ENCODE measurements at regions not wholly inside any gene's neighbourhood (a gene's known extent, or its start where the extent isn't known, plus 50 kb on each side); places are given as distances from the start of the nearest gene placed in this dataset.
A peak's percentile ranks its signal among the peaks of the same experiment; 100 is the strongest.

DNA sequence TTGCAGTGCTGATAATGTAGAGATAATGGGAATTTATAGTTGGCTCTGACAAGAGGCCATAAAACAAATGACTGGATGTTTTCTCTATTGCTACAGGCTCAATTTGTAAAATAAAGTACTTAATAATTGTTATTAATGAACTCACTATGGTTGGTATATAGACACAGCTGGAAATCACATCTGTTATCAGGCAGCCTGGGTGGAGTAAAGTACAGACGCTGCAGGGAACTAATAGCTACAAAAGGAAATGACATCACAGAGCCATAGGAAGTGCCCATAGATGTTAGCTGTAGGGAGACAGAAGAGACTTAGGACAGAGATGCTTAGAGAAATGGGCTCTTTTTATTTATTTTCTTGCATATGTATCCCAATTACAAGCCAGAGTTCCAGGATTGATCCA is 81.0 kb upstream of the SNX19 start:
- H3K36me3 ChIP-seq (ENCODE audit: control insufficient read depth, insufficient read depth, low read length): no peaks in the 10 kb centered on the region
- TF ChIP-seq, protein P1, sequence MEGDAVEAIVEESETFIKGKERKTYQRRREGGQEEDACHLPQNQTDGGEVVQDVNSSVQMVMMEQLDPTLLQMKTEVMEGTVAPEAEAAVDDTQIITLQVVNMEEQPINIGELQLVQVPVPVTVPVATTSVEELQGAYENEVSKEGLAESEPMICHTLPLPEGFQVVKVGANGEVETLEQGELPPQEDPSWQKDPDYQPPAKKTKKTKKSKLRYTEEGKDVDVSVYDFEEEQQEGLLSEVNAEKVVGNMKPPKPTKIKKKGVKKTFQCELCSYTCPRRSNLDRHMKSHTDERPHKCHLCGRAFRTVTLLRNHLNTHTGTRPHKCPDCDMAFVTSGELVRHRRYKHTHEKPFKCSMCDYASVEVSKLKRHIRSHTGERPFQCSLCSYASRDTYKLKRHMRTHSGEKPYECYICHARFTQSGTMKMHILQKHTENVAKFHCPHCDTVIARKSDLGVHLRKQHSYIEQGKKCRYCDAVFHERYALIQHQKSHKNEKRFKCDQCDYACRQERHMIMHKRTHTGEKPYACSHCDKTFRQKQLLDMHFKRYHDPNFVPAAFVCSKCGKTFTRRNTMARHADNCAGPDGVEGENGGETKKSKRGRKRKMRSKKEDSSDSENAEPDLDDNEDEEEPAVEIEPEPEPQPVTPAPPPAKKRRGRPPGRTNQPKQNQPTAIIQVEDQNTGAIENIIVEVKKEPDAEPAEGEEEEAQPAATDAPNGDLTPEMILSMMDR (IDR thresholded peaks at IDR 0.05; ENCODE audit: insufficient read depth, low read length, severe bottlenecking): no peak
- no peak for FAIRE-seq

DNA sequence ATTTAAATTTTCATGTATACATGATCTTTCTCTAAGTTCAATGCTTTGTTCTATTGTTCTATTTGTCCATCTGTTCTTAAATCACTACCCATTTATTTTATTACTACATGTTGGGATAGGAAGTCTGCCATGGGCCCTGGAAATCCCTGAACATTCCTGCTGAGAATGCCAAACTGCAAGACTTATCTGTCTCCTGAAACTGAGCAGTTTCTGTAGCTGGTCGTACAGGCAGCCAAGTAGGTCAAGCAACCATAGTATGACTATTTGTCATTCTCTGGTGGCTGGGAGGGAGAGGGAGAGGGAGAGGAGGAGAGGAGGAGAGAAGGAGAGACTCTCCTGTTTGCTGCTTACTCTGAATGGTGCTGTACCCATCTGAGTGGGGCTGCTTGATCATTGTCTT is 82.8 kb upstream of the SNX19 start:
- Histone ChIP-seq H3K36me3 (ENCODE audit: control insufficient read depth, insufficient read depth, low read length) (no peaks in the 10 kb centered on the region), H3K27me3 (ENCODE audit: control insufficient read depth, insufficient read depth, low read length) (no peaks in the 10 kb centered on the region), H3K4me3 (ENCODE audit: low read depth, low read length) (no peak overlapping the region)
- TF ChIP-seq, protein P1 (IDR thresholded peaks at IDR 0.05; ENCODE audit: insufficient read depth, low read length, severe bottlenecking): no peak
- DNase-seq (ENCODE audit: low read depth) (peak; percentile 68), FAIRE-seq (no peak)

More for the DNA sequence above, 81.0 kb upstream of the SNX19 start:
- Histone ChIP-seq H3K27me3 (ENCODE audit: control insufficient read depth, insufficient read depth, low read length) (no peaks in the 10 kb centered on the region), H3K4me3 (ENCODE audit: low read depth, low read length) (no peak overlapping the region)
- no peak for DNase-seq (ENCODE audit: low read depth)

DNA sequence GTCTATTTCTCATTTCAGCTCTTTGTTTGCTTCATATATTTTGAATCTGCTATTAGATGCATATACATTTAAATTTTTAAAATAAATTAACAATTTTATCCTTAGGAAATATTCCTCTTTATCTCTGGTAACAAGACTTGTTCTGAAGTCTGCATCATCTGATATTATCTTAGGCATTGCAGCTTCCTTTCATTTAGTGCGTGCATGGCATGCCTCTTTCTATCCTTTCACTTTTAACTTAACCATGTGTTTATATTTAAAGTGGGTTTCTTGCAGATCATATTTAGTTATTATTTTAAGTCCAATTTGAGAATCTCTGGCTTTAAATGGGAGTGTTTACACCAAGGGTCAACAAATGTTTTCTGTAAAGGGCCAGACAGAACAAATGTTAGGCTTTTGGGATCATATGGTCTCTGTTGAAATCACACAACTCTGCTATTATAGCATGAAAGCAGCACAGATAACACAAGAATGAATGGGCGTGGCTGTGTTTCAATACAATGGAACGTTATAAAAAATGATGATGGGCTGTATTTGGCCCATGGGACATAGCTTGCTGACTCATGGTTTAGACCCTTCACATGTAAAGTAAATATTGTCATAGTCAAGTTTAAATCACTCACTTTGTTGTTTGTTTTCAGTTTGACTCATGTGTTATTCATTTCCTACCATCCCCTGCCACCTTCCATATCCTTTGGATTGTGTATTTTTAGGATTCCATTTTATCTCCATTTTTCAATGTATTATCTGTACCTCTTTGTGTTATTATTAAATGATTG is 83.9 kb upstream of the SNX19 start:
- no peaks in the 10 kb centered on the region for H3K27me3 ChIP-seq (ENCODE audit: control insufficient read depth, insufficient read depth, low read length)
- H3K36me3 ChIP-seq (ENCODE audit: control insufficient read depth, insufficient read depth, low read length): no peaks in the 10 kb centered on the region
- no peak for FAIRE-seq
- DNase-seq (ENCODE audit: low read depth): peak; percentile 99
- TF ChIP-seq, protein P1 (IDR thresholded peaks at IDR 0.05; ENCODE audit: insufficient read depth, low read length, severe bottlenecking): no peak
- H3K4me3 ChIP-seq (ENCODE audit: low read depth, low read length): no peak overlapping the region

DNA sequence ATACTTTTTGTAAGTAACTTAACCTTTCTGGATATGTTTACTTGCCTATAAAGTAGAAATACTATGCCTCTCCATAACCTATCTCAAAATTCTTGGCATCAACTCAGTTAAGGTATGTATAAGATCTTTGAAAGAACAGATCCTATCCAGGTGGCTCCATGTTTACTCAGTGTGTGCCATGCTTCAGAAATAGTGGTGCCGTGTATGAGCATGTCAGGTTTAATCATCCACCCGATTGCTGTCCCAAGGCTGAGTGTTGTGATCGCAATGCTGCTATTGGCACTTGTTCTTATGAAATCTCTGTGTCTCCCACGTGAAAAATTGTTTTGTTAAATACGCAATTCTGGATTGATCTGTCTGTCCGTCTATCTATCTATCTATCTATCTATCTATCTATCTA is 85.9 kb upstream of the SNX19 start:
- FAIRE-seq (peak; percentile 36), DNase-seq (ENCODE audit: low read depth) (peak; percentile 98)
- Histone ChIP-seq H3K36me3 (ENCODE audit: control insufficient read depth, insufficient read depth, low read length) (no peaks in the 10 kb centered on the region), H3K4me3 (ENCODE audit: low read depth, low read length) (no peak overlapping the region), H3K27me3 (ENCODE audit: control insufficient read depth, insufficient read depth, low read length) (no peaks in the 10 kb centered on the region)
- TF ChIP-seq, protein P1 (IDR thresholded peaks at IDR 0.05; ENCODE audit: insufficient read depth, low read length, severe bottlenecking): no peak

DNA sequence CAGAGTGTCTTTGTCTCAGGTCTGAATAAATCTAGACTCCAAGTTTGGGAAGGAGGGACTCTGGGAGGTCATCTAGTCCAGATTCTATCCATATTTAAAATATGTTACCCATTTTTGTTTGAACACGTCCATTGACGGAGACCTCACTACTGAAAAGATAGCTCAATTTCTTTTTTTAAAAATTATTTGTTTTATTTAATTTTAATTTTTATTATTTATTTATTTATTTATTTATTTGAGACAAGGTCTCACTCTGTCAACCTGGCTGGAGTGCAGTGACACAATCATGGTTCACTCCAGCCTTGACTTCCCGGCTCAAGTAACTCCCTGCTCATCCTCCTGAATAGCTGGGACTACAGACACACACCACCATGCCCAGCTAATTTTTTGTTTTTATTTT is 89.5 kb upstream of the SNX19 start:
- TF ChIP-seq, protein P1 (IDR thresholded peaks at IDR 0.05; ENCODE audit: insufficient read depth, low read length, severe bottlenecking): no peak
- H3K27me3 ChIP-seq (ENCODE audit: control insufficient read depth, insufficient read depth, low read length): no peaks in the 10 kb centered on the region
- FAIRE-seq (no peak), DNase-seq (ENCODE audit: low read depth) (no peak)
- no peak overlapping the region for H3K4me3 ChIP-seq (ENCODE audit: low read depth, low read length)
- H3K36me3 ChIP-seq (ENCODE audit: control insufficient read depth, insufficient read depth, low read length): no peaks in the 10 kb centered on the region

DNA sequence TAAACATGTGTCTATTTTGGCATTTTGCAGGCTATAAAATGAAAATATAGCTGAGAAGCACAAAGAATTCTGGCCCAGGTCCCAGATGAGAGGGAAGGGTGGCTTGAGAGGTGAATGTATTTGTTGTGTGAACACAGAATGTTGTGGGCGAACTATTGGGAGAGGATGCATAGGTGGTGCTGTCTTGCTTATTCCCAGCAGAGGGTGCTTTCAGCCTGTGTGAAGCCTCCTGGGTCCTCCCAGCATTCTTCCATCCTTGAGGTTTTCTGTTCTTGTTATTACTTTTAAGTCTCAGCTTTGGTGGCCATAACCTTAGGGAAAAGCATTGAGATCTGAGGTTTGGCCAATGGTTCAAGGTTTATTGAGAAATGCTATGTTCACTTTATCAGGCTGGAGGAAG is 108.7 kb upstream of the SNX19 start:
- no peaks in the 10 kb centered on the region for H3K27me3 ChIP-seq (ENCODE audit: control insufficient read depth, insufficient read depth, low read length)
- TF ChIP-seq, protein P1 (IDR thresholded peaks at IDR 0.05; ENCODE audit: insufficient read depth, low read length, severe bottlenecking): peak; percentile 81
- DNase-seq (ENCODE audit: low read depth) (peak; percentile 60), FAIRE-seq (no peak)
- H3K36me3 ChIP-seq (ENCODE audit: control insufficient read depth, insufficient read depth, low read length): no peaks in the 10 kb centered on the region
- no peak overlapping the region for H3K4me3 ChIP-seq (ENCODE audit: low read depth, low read length)

All from bronchial epithelial cell (primary cell).